ENCODE measurements at regions not wholly inside any gene's neighbourhood (a gene's known extent, or its start where the extent isn't known, plus 50 kb on each side); places are given as distances from the start of the nearest gene placed in this dataset.

DNA sequence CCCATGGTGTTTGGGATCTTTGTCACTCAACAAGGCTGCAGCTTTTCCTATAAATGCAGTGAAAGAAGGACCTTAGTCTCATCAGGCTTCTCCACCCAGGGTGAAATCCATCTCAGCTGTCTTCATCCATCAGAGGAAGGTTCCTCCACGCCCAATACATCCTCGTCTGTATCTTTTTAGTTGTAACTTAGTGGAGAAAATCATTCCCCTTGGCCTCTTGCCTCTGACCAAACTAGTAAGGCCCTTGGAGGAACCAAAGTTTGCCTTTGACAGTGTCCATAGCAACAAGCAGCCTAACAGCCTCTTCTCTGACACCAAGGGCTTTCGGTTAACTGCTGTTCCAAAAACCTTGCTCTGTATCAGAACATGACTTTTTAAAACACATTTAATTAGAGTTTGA, 230.3 kb upstream of the ECI2 start:
- H3K9me3 ChIP-seq (ENCODE audit: low read length): no peaks in the 10 kb centered on the region
- H3K4me3 ChIP-seq (ENCODE audit: low read length): no peak overlapping the region
- ATAC-seq (no peak), DNase-seq (no peak)
- H4K20me1 ChIP-seq (ENCODE audit: low read length): no peaks in the 10 kb centered on the region
- H3K9ac ChIP-seq (ENCODE audit: low read length): no peak overlapping the region
- peaks cover 20% of the 10 kb centered on the region for H3K4me1 ChIP-seq (ENCODE audit: insufficient read depth, low read length)
- H2AFZ ChIP-seq (ENCODE audit: low read length): no peak overlapping the region
- no peaks in the 10 kb centered on the region for H3K9me2 ChIP-seq (replicated peaks; ENCODE audit: low read length)
- H3F3A ChIP-seq (ENCODE audit: low read length, unreplicated experiment): peaks cover 7% of the 10 kb centered on the region
- H3K36me3 ChIP-seq (ENCODE audit: low read depth, low read length): no peaks in the 10 kb centered on the region
- intact Hi-C loops (cut with micrococcal nuclease): no loop called here
- CTCF ChIA-PET: no interaction called here
- no TSS peak for BruUV-seq (replicated peaks)
- H3K4me2 ChIP-seq (ENCODE audit: low read length): no peak overlapping the region
- no peaks in the 10 kb centered on the region for H3K27me3 ChIP-seq (ENCODE audit: low read length)
- POLR2A ChIA-PET (ENCODE audit: unreplicated experiment): no interaction called here
- no peaks in the 10 kb centered on the region for H3K79me2 ChIP-seq (ENCODE audit: low read length)
- H3K27ac ChIP-seq (ENCODE audit: low read length): no peak overlapping the region
- TF ChIP-seq, protein P1, sequence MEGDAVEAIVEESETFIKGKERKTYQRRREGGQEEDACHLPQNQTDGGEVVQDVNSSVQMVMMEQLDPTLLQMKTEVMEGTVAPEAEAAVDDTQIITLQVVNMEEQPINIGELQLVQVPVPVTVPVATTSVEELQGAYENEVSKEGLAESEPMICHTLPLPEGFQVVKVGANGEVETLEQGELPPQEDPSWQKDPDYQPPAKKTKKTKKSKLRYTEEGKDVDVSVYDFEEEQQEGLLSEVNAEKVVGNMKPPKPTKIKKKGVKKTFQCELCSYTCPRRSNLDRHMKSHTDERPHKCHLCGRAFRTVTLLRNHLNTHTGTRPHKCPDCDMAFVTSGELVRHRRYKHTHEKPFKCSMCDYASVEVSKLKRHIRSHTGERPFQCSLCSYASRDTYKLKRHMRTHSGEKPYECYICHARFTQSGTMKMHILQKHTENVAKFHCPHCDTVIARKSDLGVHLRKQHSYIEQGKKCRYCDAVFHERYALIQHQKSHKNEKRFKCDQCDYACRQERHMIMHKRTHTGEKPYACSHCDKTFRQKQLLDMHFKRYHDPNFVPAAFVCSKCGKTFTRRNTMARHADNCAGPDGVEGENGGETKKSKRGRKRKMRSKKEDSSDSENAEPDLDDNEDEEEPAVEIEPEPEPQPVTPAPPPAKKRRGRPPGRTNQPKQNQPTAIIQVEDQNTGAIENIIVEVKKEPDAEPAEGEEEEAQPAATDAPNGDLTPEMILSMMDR (conservative IDR thresholded peaks at IDR 0.05; ENCODE audit: low read depth, low read length): no peak
- TF ChIP-seq EZH2phosphoT487 (IDR thresholded peaks at IDR 0.05; ENCODE audit: borderline replicate concordance, low read length): no peak
- TF ChIP-seq EZH2 (IDR thresholded peaks at IDR 0.05; ENCODE audit: low read length, unreplicated experiment): no peak

DNA sequence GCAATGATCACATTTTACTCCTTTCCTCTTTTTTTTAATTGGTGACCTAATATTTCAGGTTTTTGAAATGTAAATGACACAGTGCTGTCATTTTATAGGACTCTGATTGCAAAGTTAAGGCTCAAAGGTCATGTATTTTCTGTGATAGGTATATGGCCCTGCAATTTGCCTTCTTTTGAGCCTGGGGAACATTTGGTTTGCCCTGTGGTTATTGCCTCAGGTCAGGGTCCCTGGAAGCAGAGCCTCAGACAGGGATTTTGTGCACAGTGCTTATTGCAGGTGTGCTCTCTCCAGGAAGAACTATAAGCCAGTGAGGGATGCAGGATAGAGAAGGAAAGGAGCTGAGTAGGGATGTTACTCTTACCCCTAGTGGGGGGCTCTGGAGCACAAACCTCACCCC, 229.3 kb upstream of the ECI2 start:
- intact Hi-C loops (cut with micrococcal nuclease): no loop called here
- no TSS peak for BruUV-seq (replicated peaks)

DNA sequence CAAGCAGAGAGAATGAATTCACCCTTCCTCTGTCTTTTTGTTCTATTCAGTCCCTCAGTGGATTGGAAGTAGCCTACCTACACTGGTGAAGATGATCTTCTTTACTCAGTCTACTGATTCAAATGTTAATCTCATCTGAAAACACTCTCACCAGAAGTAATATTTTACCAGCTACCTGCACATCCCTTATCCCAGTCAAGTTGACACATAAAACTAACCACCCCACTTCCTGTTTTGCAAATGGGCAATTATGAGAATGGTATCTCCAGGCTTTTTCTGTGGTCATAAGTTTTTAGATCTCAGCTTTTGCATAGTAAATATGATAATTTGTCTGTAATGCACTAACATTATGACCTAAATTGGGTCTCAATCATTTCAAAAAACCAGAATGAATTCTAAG, 228.8 kb upstream of the ECI2 start:
- no TSS peak for BruUV-seq (replicated peaks)
- CTCF ChIA-PET: no interaction called here
- H3K4me3 ChIP-seq (ENCODE audit: low read length): no peak overlapping the region
- no peaks in the 10 kb centered on the region for H3K27me3 ChIP-seq (ENCODE audit: low read length)
- no peaks in the 10 kb centered on the region for H3K9me2 ChIP-seq (replicated peaks; ENCODE audit: low read length)
- H2AFZ ChIP-seq (ENCODE audit: low read length): no peak overlapping the region
- DNase-seq (no peak), ATAC-seq (no peak)
- no peaks in the 10 kb centered on the region for H3F3A ChIP-seq (ENCODE audit: low read length, unreplicated experiment)
- no peaks in the 10 kb centered on the region for H3K36me3 ChIP-seq (ENCODE audit: low read depth, low read length)
- intact Hi-C loops (cut with micrococcal nuclease): no loop called here
- peaks cover 17% of the 10 kb centered on the region for H3K4me1 ChIP-seq (ENCODE audit: insufficient read depth, low read length)
- POLR2A ChIA-PET (ENCODE audit: unreplicated experiment): no interaction called here
- TF ChIP-seq EZH2 (IDR thresholded peaks at IDR 0.05; ENCODE audit: low read length, unreplicated experiment) (no peak), EZH2phosphoT487 (IDR thresholded peaks at IDR 0.05; ENCODE audit: borderline replicate concordance, low read length) (no peak)
- TF ChIP-seq, protein P1 (conservative IDR thresholded peaks at IDR 0.05; ENCODE audit: low read depth, low read length): no peak
- no peak overlapping the region for H3K4me2 ChIP-seq (ENCODE audit: low read length)
- no peaks in the 10 kb centered on the region for H3K79me2 ChIP-seq (ENCODE audit: low read length)
- no peaks in the 10 kb centered on the region for H4K20me1 ChIP-seq (ENCODE audit: low read length)
- no peaks in the 10 kb centered on the region for H3K9me3 ChIP-seq (ENCODE audit: low read length)
- H3K27ac ChIP-seq (ENCODE audit: low read length): no peak overlapping the region
- no peak overlapping the region for H3K9ac ChIP-seq (ENCODE audit: low read length)

More for the DNA sequence above, 229.3 kb upstream of the ECI2 start:
- no peaks in the 10 kb centered on the region for H3K27me3 ChIP-seq (ENCODE audit: low read length)
- H3K36me3 ChIP-seq (ENCODE audit: low read depth, low read length): no peaks in the 10 kb centered on the region
- H3K9me3 ChIP-seq (ENCODE audit: low read length): no peaks in the 10 kb centered on the region
- H3K9ac ChIP-seq (ENCODE audit: low read length): no peak overlapping the region
- no peaks in the 10 kb centered on the region for H3K79me2 ChIP-seq (ENCODE audit: low read length)
- peaks cover 3% of the 10 kb centered on the region for H3F3A ChIP-seq (ENCODE audit: low read length, unreplicated experiment)
- peaks cover 17% of the 10 kb centered on the region for H3K4me1 ChIP-seq (ENCODE audit: insufficient read depth, low read length)
- TF ChIP-seq, protein P1 (conservative IDR thresholded peaks at IDR 0.05; ENCODE audit: low read depth, low read length): no peak
- no peak for TF ChIP-seq EZH2 (IDR thresholded peaks at IDR 0.05; ENCODE audit: low read length, unreplicated experiment)
- no peak for TF ChIP-seq EZH2phosphoT487 (IDR thresholded peaks at IDR 0.05; ENCODE audit: borderline replicate concordance, low read length)
- no peak overlapping the region for H3K4me2 ChIP-seq (ENCODE audit: low read length)
- POLR2A ChIA-PET (ENCODE audit: unreplicated experiment): no interaction called here
- ATAC-seq: no peak
- H3K27ac ChIP-seq (ENCODE audit: low read length): no peak overlapping the region
- CTCF ChIA-PET: no interaction called here
- no peak overlapping the region for H3K4me3 ChIP-seq (ENCODE audit: low read length)
- H2AFZ ChIP-seq (ENCODE audit: low read length): no peak overlapping the region
- no peak for DNase-seq
- H4K20me1 ChIP-seq (ENCODE audit: low read length): no peaks in the 10 kb centered on the region
- no peaks in the 10 kb centered on the region for H3K9me2 ChIP-seq (replicated peaks; ENCODE audit: low read length)
